NCI-H1930 (cell line): ENCODE measurements at regions not wholly inside any gene's neighbourhood (a gene's known extent, or its start where the extent isn't known, plus 50 kb on each side); places are given as distances from the start of the nearest gene placed in this dataset.
"Not testable (repeated sequence)": the region's sequence is repeated elsewhere in the genome, so short reads cannot be mapped to it uniquely, and the experiment has no call there.

Source experiments
- DNase-seq, 2 experiments: peaks; one replicate each; lab custom pipeline; 2025; lab: John Stamatoyannopoulos, UW

GRCh38 chr6:85747093-85747492 is 104.4 kb upstream of the SYNCRIP start:
- no peak for DNase-seq

- DNase-seq = no peak
Observed at GRCh38 chr6:85744433-85744970, 101.8 kb upstream of the SYNCRIP start.

GRCh38 chr6:85726206-85726605 is 83.5 kb upstream of the SYNCRIP start:
- no peak for DNase-seq

- no peak for DNase-seq
Observed at GRCh38 chr6:85715797-85716196, 73.1 kb upstream of the SYNCRIP start.

- no peak for DNase-seq
Observed at GRCh38 chr6:85714893-85715530, 72.3 kb upstream of the SYNCRIP start.

GRCh38 chr6:85712346-85712745 is 69.7 kb upstream of the SYNCRIP start:
- no peak for DNase-seq

- DNase-seq = not testable (repeated sequence)
Observed at GRCh38 chr6:85707515-85708145, 64.9 kb upstream of the SYNCRIP start.

- no peak for DNase-seq
Observed at GRCh38 chr6:85706272-85706671, 63.6 kb upstream of the SYNCRIP start.

- no peak for DNase-seq
Observed at GRCh38 chr6:85705220-85705619, 62.5 kb upstream of the SYNCRIP start.

GRCh38 chr6:85703406-85703805 is 60.7 kb upstream of the SYNCRIP start:
- no peak for DNase-seq
